ENCODE measurements at regions not wholly inside any gene's neighbourhood (a gene's known extent, or its start where the extent isn't known, plus 50 kb on each side); places are given as distances from the start of the nearest gene placed in this dataset.

- no peaks in the 10 kb centered on the region for H3K4me1 ChIP-seq (ENCODE audit: control insufficient read depth, low read length)
- no peaks in the 10 kb centered on the region for H3K79me2 ChIP-seq (ENCODE audit: control insufficient read depth, low read length)
- no peak overlapping the region for H3K4me2 ChIP-seq (ENCODE audit: low read length)
- H3K27ac ChIP-seq (ENCODE audit: low read depth, low read length): no peak overlapping the region
- TF ChIP-seq CTCF (IDR thresholded peaks at IDR 0.05; ENCODE audit: low read depth, low read length, poor library complexity, severe bottlenecking) (no peak), EZH2phosphoT487 (IDR thresholded peaks at IDR 0.05; ENCODE audit: borderline replicate concordance, low read length) (no peak)
- no peak overlapping the region for H3K4me3 ChIP-seq (ENCODE audit: low read length)
- no peaks in the 10 kb centered on the region for H3F3A ChIP-seq (ENCODE audit: control insufficient read depth, insufficient read depth)
- H3K9me2 ChIP-seq (replicated peaks; ENCODE audit: control insufficient read depth, low read length): no peaks in the 10 kb centered on the region
- no peaks in the 10 kb centered on the region for H4K20me1 ChIP-seq (ENCODE audit: control insufficient read depth, insufficient read depth, low read depth, low read length)
- H3K27me3 ChIP-seq (ENCODE audit: control insufficient read depth, low read length): no peaks in the 10 kb centered on the region
- no peaks in the 10 kb centered on the region for H3K36me3 ChIP-seq (ENCODE audit: control insufficient read depth, low read length)
- no peaks in the 10 kb centered on the region for H3K9me3 ChIP-seq (ENCODE audit: control insufficient read depth, insufficient read depth, low read length)
These were observed 555.3 kb upstream of the FTMT start for GRCh38 chr5:121296356-121296755.

GRCh38 chr5:121299153-121299552, 552.5 kb upstream of the FTMT start:
- no peaks in the 10 kb centered on the region for H3K4me1 ChIP-seq (ENCODE audit: control insufficient read depth, low read length)
- H3K9me2 ChIP-seq (replicated peaks; ENCODE audit: control insufficient read depth, low read length): no peaks in the 10 kb centered on the region

GRCh38 chr5:121304838-121305237, 546.8 kb upstream of the FTMT start:
- Histone ChIP-seq H3K36me3 (ENCODE audit: control insufficient read depth, low read length) (no peaks in the 10 kb centered on the region), H3K4me3 (ENCODE audit: low read length) (no peak overlapping the region), H3K27ac (ENCODE audit: low read depth, low read length) (no peak overlapping the region), H3K79me2 (ENCODE audit: control insufficient read depth, low read length) (no peaks in the 10 kb centered on the region), H3K27me3 (ENCODE audit: control insufficient read depth, low read length) (no peaks in the 10 kb centered on the region), H4K20me1 (ENCODE audit: control insufficient read depth, insufficient read depth, low read depth, low read length) (no peaks in the 10 kb centered on the region), H3F3A (ENCODE audit: control insufficient read depth, insufficient read depth) (no peaks in the 10 kb centered on the region), H3K4me2 (ENCODE audit: low read length) (no peak overlapping the region), H3K9me2 (replicated peaks; ENCODE audit: control insufficient read depth, low read length) (no peaks in the 10 kb centered on the region), H3K4me1 (ENCODE audit: control insufficient read depth, low read length) (no peaks in the 10 kb centered on the region), H3K9me3 (ENCODE audit: control insufficient read depth, insufficient read depth, low read length) (no peaks in the 10 kb centered on the region)
- no peak for TF ChIP-seq CTCF (IDR thresholded peaks at IDR 0.05; ENCODE audit: low read depth, low read length, poor library complexity, severe bottlenecking)
- TF ChIP-seq EZH2phosphoT487 (IDR thresholded peaks at IDR 0.05; ENCODE audit: borderline replicate concordance, low read length): no peak

More at GRCh38 chr5:121299153-121299552, 552.5 kb upstream of the FTMT start:
- no peak overlapping the region for H3K27ac ChIP-seq (ENCODE audit: low read depth, low read length)
- H3F3A ChIP-seq (ENCODE audit: control insufficient read depth, insufficient read depth): no peaks in the 10 kb centered on the region
- TF ChIP-seq EZH2phosphoT487 (IDR thresholded peaks at IDR 0.05; ENCODE audit: borderline replicate concordance, low read length) (no peak), CTCF (IDR thresholded peaks at IDR 0.05; ENCODE audit: low read depth, low read length, poor library complexity, severe bottlenecking) (no peak)
- no peak overlapping the region for H3K4me3 ChIP-seq (ENCODE audit: low read length)
- H3K36me3 ChIP-seq (ENCODE audit: control insufficient read depth, low read length): no peaks in the 10 kb centered on the region
- H3K79me2 ChIP-seq (ENCODE audit: control insufficient read depth, low read length): no peaks in the 10 kb centered on the region
- H4K20me1 ChIP-seq (ENCODE audit: control insufficient read depth, insufficient read depth, low read depth, low read length): no peaks in the 10 kb centered on the region
- no peaks in the 10 kb centered on the region for H3K9me3 ChIP-seq (ENCODE audit: control insufficient read depth, insufficient read depth, low read length)
- no peaks in the 10 kb centered on the region for H3K27me3 ChIP-seq (ENCODE audit: control insufficient read depth, low read length)
- H3K4me2 ChIP-seq (ENCODE audit: low read length): no peak overlapping the region

- Histone ChIP-seq H3K27ac (ENCODE audit: low read depth, low read length) (no peak overlapping the region), H3K4me2 (ENCODE audit: low read length) (no peak overlapping the region), H3K9me3 (ENCODE audit: control insufficient read depth, insufficient read depth, low read length) (no peaks in the 10 kb centered on the region), H3K4me3 (ENCODE audit: low read length) (no peak overlapping the region), H4K20me1 (ENCODE audit: control insufficient read depth, insufficient read depth, low read depth, low read length) (no peaks in the 10 kb centered on the region), H3K36me3 (ENCODE audit: control insufficient read depth, low read length) (no peaks in the 10 kb centered on the region), H3F3A (ENCODE audit: control insufficient read depth, insufficient read depth) (no peaks in the 10 kb centered on the region), H3K9me2 (replicated peaks; ENCODE audit: control insufficient read depth, low read length) (no peaks in the 10 kb centered on the region), H3K79me2 (ENCODE audit: control insufficient read depth, low read length) (no peaks in the 10 kb centered on the region), H3K27me3 (ENCODE audit: control insufficient read depth, low read length) (no peaks in the 10 kb centered on the region), H3K4me1 (ENCODE audit: control insufficient read depth, low read length) (no peaks in the 10 kb centered on the region)
- no peak for TF ChIP-seq CTCF (IDR thresholded peaks at IDR 0.05; ENCODE audit: low read depth, low read length, poor library complexity, severe bottlenecking)
- TF ChIP-seq EZH2phosphoT487 (IDR thresholded peaks at IDR 0.05; ENCODE audit: borderline replicate concordance, low read length): no peak
These were observed 537.8 kb upstream of the FTMT start for GRCh38 chr5:121313886-121314285.
